B cell (primary cell): ENCODE measurements at regions not wholly inside any gene's neighbourhood (a gene's known extent, or its start where the extent isn't known, plus 50 kb on each side); places are given as distances from the start of the nearest gene placed in this dataset.

ENCODE experiments used
- ATAC-seq: fragments of 200-7000 bp; cut with Tn5 transposase; one replicate; pipeline ENCODE4 v1.10.0; 2021; ENCODE audit warnings: low read depth, mild to moderate bottlenecking, moderate number of reproducible peaks, moderate library complexity
- CTCF ChIA-PET: fragments of 350-600 bp; sonication (Branson Sonifier 250); formaldehyde crosslinking; loops from one replicate; lab custom pipeline; 2021; ENCODE audit warnings: antibody characterized with exemption, inconsistent platforms; lab: Charles Lee
- POLR2A ChIA-PET: fragments of 350-600 bp; sonication (Branson Sonifier 250); formaldehyde crosslinking; loops from one replicate; lab custom pipeline; 2021; ENCODE audit warnings: antibody characterized with exemption; lab: Charles Lee
- DNase-seq: peaks from one replicate; pipeline ENCODE4 v3.0.0; 2013
- H2AFZ ChIP-seq: 2 replicates; pipeline ENCODE4 v1.6.1; 2012; ENCODE audit warnings: mild to moderate bottlenecking, low read depth, low read length; ENCODE audit not compliant: insufficient read depth, poor library complexity, severe bottlenecking
- H3K27ac ChIP-seq, 2 donors: 1 replicate in 1 of 2; 2 replicates in 1 of 2; pipeline ENCODE4 v1.5.1; 2012 to 2013; ENCODE audit warnings: low read length in 2 of 2, mild to moderate bottlenecking in 2 of 2, moderate library complexity in 1 of 2
- H3K27me3 ChIP-seq, 4 experiments: fragments of 200-600 bp in 1 of 4; sonication (generic) in 1 of 4; replicated peaks in 1 of 4; 1 replicate in 2 of 4; 2 replicates in 2 of 4; pipeline versions ENCODE4 v1.6.1 to v1.7.0; 2013 to 2016; ENCODE audit warnings: low read length in 3 of 4, mild to moderate bottlenecking in 2 of 4, mixed read lengths in 1 of 4, moderate library complexity in 1 of 4; ENCODE audit not compliant: insufficient read depth in 4 of 4, control insufficient read depth in 3 of 4; ENCODE audit errors: control extremely low read depth in 1 of 4
- H3K36me3 ChIP-seq, 2 experiments: replicated peaks in 1 of 2; 1 replicate in 1 of 2; 2 replicates in 1 of 2; pipeline versions ENCODE4 v1.6.1 to v1.7.1; 2013; ENCODE audit warnings: low read length in 1 of 2; ENCODE audit not compliant: insufficient read depth in 2 of 2, control insufficient read depth in 1 of 2; ENCODE audit errors: control extremely low read depth in 1 of 2, extremely low read depth in 1 of 2
- H3K4me1 ChIP-seq, 2 donors: fragments of 200-600 bp in 1 of 2; sonication (generic) in 1 of 2; 1 replicate in 1 of 2; 2 replicates in 1 of 2; pipeline versions ENCODE4 v1.5.1 to v1.6.1; 2013 to 2017; ENCODE audit warnings: low read length in 2 of 2; ENCODE audit not compliant: control insufficient read depth in 2 of 2, insufficient read depth in 2 of 2
- H3K4me2 ChIP-seq: replicated peaks from 2 replicates; pipeline ENCODE3; 2012; ENCODE audit warnings: mild to moderate bottlenecking, low read depth, low read length; ENCODE audit not compliant: poor library complexity, severe bottlenecking
- H3K4me3 ChIP-seq, 5 experiments: fragments of 200-600 bp in 1 of 5; sonication (generic) in 1 of 5; 1 replicate in 3 of 5; 2 replicates in 2 of 5; pipeline versions ENCODE4 v1.5.1 to v1.7.0; 2011 to 2016; ENCODE audit warnings: low read length in 4 of 5, mild to moderate bottlenecking in 4 of 5, low read depth in 2 of 5, control low read depth in 1 of 5, moderate library complexity in 1 of 5; ENCODE audit not compliant: insufficient read depth in 1 of 5; ENCODE audit errors: control extremely low read depth in 1 of 5, extremely low read depth in 1 of 5
- H3K79me2 ChIP-seq: fragments of 200-600 bp; sonication (generic); one replicate; pipeline ENCODE4 v1.6.0; 2016; ENCODE audit warnings: low read length; ENCODE audit not compliant: control insufficient read depth, insufficient read depth
- H3K9ac ChIP-seq: fragments of 200-600 bp; sonication (generic); 2 replicates; pipeline ENCODE4 v1.6.1; 2017; ENCODE audit warnings: mild to moderate bottlenecking, low read length, moderate library complexity
- H3K9me3 ChIP-seq, 3 donors: one replicate each; pipeline versions ENCODE4 v1.6.1 to v1.7.1; 2013; ENCODE audit warnings: low read length in 2 of 3; ENCODE audit not compliant: control insufficient read depth in 2 of 3, insufficient read depth in 1 of 3; ENCODE audit errors: control extremely low read depth in 1 of 3
- H4K20me1 ChIP-seq: 2 replicates; pipeline ENCODE4 v1.6.0; 2012; ENCODE audit warnings: mild to moderate bottlenecking, low read length; ENCODE audit not compliant: insufficient read depth, control insufficient read depth, poor library complexity, severe bottlenecking
- H3K27ac Mint-ChIP-seq: one replicate; pipeline ENCODE4 v1.8.0; 2021; ENCODE audit warnings: mixed read lengths
- H3K27me3 Mint-ChIP-seq: one replicate; pipeline ENCODE4 v1.8.0; 2021; ENCODE audit warnings: mixed read lengths
- H3K4me1 Mint-ChIP-seq: one replicate; pipeline ENCODE4 v1.8.0; 2021; ENCODE audit warnings: mixed read lengths
- H3K4me3 Mint-ChIP-seq: one replicate; pipeline ENCODE4 v1.8.0; 2021; ENCODE audit warnings: mixed read lengths
- H3K9me3 Mint-ChIP-seq: one replicate; pipeline ENCODE4 v1.8.0; 2022; ENCODE audit warnings: mixed read lengths; ENCODE audit not compliant: insufficient read depth
- CTCF ChIP-seq: fragments of 200-600 bp; IDR thresholded peaks from one replicate; pipeline ENCODE4 v1.8.0; 2022; ENCODE audit warnings: antibody characterized with exemption, mild to moderate bottlenecking
- EZH2 ChIP-seq: IDR thresholded peaks from 2 replicates; pipeline ENCODE4 v1.6.1; 2012; ENCODE audit warnings: borderline replicate concordance, low read depth, mild to moderate bottlenecking, moderate library complexity, low read length; ENCODE audit not compliant: insufficient read depth, poor library complexity, severe bottlenecking
- WGBS: methylation state at CpG from one replicate; pipeline ENCODE4 v1.1.5; 2013; ENCODE audit warnings: missing lambda C conversion rate; ENCODE audit not compliant: insufficient coverage; 5-methylcytosine and 5-hydroxymethylcytosine counted together
- intact Hi-C: fragments of 100-400 bp; cut with micrococcal nuclease; formaldehyde crosslinking; loops from one replicate; pipeline ENCODE4 v1.10.0; 2022

- DNase-seq (no peak), ATAC-seq (no peak)
- Histone ChIP-seq H3K4me2 (no peak overlapping the region), H3K27ac (no peak overlapping the region), H3K27me3 (peaks cover 0 to 17% (median 3%) of the 10 kb centered on the region in 4 experiments), H3K4me3 (no peak overlapping the region), H3K9ac (no peak overlapping the region), H4K20me1 (no peaks in the 10 kb centered on the region), H3K79me2 (no peaks in the 10 kb centered on the region), H2AFZ (no peak overlapping the region), H3K36me3 (no peaks in the 10 kb centered on the region), H3K9me3 (no peaks in the 10 kb centered on the region), H3K4me1 (peaks cover 34 to 47% of the 10 kb centered on the region in 2 donors)
- peaks cover 46% of the 10 kb centered on the region for H3K4me1 Mint-ChIP-seq
- peak overlapping the region; percentile 42 for H3K4me3 Mint-ChIP-seq
- no peak for TF ChIP-seq EZH2
- no peak for TF ChIP-seq CTCF
- H3K9me3 Mint-ChIP-seq, result no peaks in the 10 kb centered on the region
- peaks cover 8% of the 10 kb centered on the region for H3K27me3 Mint-ChIP-seq
- ChIA-PET CTCF (interaction anchor here (1.4 kb wide), 1 partner anchor 51 kb away, joined by 3 read pairs; no protein-coding TSS in a partner anchor), POLR2A (no interaction called here)
- 95% methylated on average over 16 of the region's 24 CpGs for WGBS
- intact Hi-C loops, result no loop called here
- H3K27ac Mint-ChIP-seq, result peak overlapping the region; percentile 53
Observed at GRCh38 chr4:3390288-3390811, 51.4 kb upstream of the HGFAC start.

- ATAC-seq, result no peak
- Histone ChIP-seq H3K36me3 (no peaks in the 10 kb centered on the region), H4K20me1 (no peaks in the 10 kb centered on the region), H3K4me2 (no peak overlapping the region), H3K4me1 (peaks cover 28 to 37% of the 10 kb centered on the region in 2 donors), H3K27ac (no peak overlapping the region), H3K9ac (no peak overlapping the region), H3K27me3 (peaks cover 0 to 11% (median 3%) of the 10 kb centered on the region in 4 experiments), H3K9me3 (peaks cover 0 to 3% (median 0%) of the 10 kb centered on the region in 3 donors), H2AFZ (no peak overlapping the region), H3K4me3 (no peak overlapping the region), H3K79me2 (no peaks in the 10 kb centered on the region)
- TF ChIP-seq CTCF (no peak), EZH2 (no peak)
- peaks cover 8% of the 10 kb centered on the region for H3K27me3 Mint-ChIP-seq
- POLR2A ChIA-PET, result no interaction called here
- 91% methylated on average over 5 of the region's 9 CpGs for WGBS
- H3K4me3 Mint-ChIP-seq, result no peak overlapping the region
- intact Hi-C loops, result no loop called here
- CTCF ChIA-PET, result interaction anchor here (1.6 kb wide), 1 partner anchor 45 kb away, joined by 5 read pairs; no protein-coding TSS in a partner anchor
- H3K4me1 Mint-ChIP-seq, result peaks cover 38% of the 10 kb centered on the region
- DNase-seq, result no peak
- H3K9me3 Mint-ChIP-seq, result no peaks in the 10 kb centered on the region
- H3K27ac Mint-ChIP-seq, result no peak overlapping the region
Observed at GRCh38 chr4:3391422-3391821, 50.3 kb upstream of the HGFAC start.
